ENCODE measurements at regions not wholly inside any gene's neighbourhood (a gene's known extent, or its start where the extent isn't known, plus 50 kb on each side); places are given as distances from the start of the nearest gene placed in this dataset.
"Not testable (repeated sequence)": the region's sequence is repeated elsewhere in the genome, so short reads cannot be mapped to it uniquely, and the experiment has no call there.

- no peak for DNase-seq
These were observed 212.5 kb downstream of the EMX2 start for GRCh38 chr10:117754770-117755658.

- DNase-seq, result no peak
These were observed 213.1 kb downstream of the EMX2 start for GRCh38 chr10:117755659-117756014.

- DNase-seq, result no peak
These were observed 214.7 kb downstream of the EMX2 start for GRCh38 chr10:117757086-117757720.

GRCh38 chr10:117759266-117759665, 216.7 kb downstream of the EMX2 start:
- DNase-seq, result no peak

GRCh38 chr10:117761695-117762094, 219.1 kb downstream of the EMX2 start:
- no peak for DNase-seq

- DNase-seq, result no peak
These were observed 219.7 kb downstream of the EMX2 start for GRCh38 chr10:117762126-117762818.

- no peak for DNase-seq
These were observed 220.2 kb downstream of the EMX2 start for GRCh38 chr10:117762819-117763172.

- DNase-seq, result no peak
These were observed 221.0 kb downstream of the EMX2 start for GRCh38 chr10:117763528-117763927.

- DNase-seq, result no peak
These were observed 225.9 kb downstream of the EMX2 start for GRCh38 chr10:117768333-117769042.

GRCh38 chr10:117775526-117775925, 233.0 kb downstream of the EMX2 start:
- no peak for DNase-seq

GRCh38 chr10:117777222-117777621, 234.7 kb downstream of the EMX2 start:
- not testable (repeated sequence) for DNase-seq

- DNase-seq, result no peak
These were observed 235.7 kb downstream of the EMX2 start for GRCh38 chr10:117778241-117778640.

GRCh38 chr10:117780411-117780810, 237.9 kb downstream of the EMX2 start:
- DNase-seq, result no peak

- no peak for DNase-seq
These were observed 238.8 kb downstream of the EMX2 start for GRCh38 chr10:117781216-117781831.

GRCh38 chr10:117782276-117782675, 239.7 kb downstream of the EMX2 start:
- no peak for DNase-seq

- no peak for DNase-seq
These were observed 241.3 kb downstream of the EMX2 start for GRCh38 chr10:117783698-117784395.

- no peak for DNase-seq
These were observed 242.2 kb downstream of the EMX2 start for GRCh38 chr10:117784776-117785175.

- no peak for DNase-seq
These were observed 246.4 kb downstream of the EMX2 start for GRCh38 chr10:117788911-117789310.

- DNase-seq, result no peak
These were observed 247.6 kb downstream of the EMX2 start for GRCh38 chr10:117790179-117790578.

GRCh38 chr10:117790621-117791020, 248.1 kb downstream of the EMX2 start:
- no peak for DNase-seq

GRCh38 chr10:117792214-117792613, 249.7 kb downstream of the EMX2 start:
- DNase-seq, result no peak

- no peak for DNase-seq
These were observed 250.5 kb downstream of the RAB11FIP2 start for GRCh38 chr10:117796130-117796745.

Data from NCI-H345 (cell line).